ENCODE measurements at regions not wholly inside any gene's neighbourhood (a gene's known extent, or its start where the extent isn't known, plus 50 kb on each side); places are given as distances from the start of the nearest gene placed in this dataset.

- DNase-seq (ENCODE audit: low read depth) (no peak), FAIRE-seq (no peak)
- Histone ChIP-seq H3K36me3 (ENCODE audit: control insufficient read depth, insufficient read depth, low read length) (no peaks in the 10 kb centered on the region), H3K27me3 (ENCODE audit: control insufficient read depth, insufficient read depth, low read length) (peaks cover 2% of the 10 kb centered on the region), H3K4me3 (ENCODE audit: low read depth, low read length) (no peak overlapping the region)
- no peak for TF ChIP-seq CTCF (IDR thresholded peaks at IDR 0.05; ENCODE audit: insufficient read depth, low read length, severe bottlenecking)
Measured at GRCh38 chr16:86700046-86700945, 121.9 kb downstream of the FOXL1 start.

- H3K27me3 ChIP-seq (ENCODE audit: control insufficient read depth, insufficient read depth, low read length) = peaks cover 2% of the 10 kb centered on the region
- DNase-seq (ENCODE audit: low read depth) = no peak
- H3K36me3 ChIP-seq (ENCODE audit: control insufficient read depth, insufficient read depth, low read length) = no peaks in the 10 kb centered on the region
- TF ChIP-seq CTCF (IDR thresholded peaks at IDR 0.05; ENCODE audit: insufficient read depth, low read length, severe bottlenecking) = no peak
- FAIRE-seq = no peak
- H3K4me3 ChIP-seq (ENCODE audit: low read depth, low read length) = no peak overlapping the region
Measured at GRCh38 chr16:86701286-86701975, 123.1 kb downstream of the FOXL1 start.

DNA sequence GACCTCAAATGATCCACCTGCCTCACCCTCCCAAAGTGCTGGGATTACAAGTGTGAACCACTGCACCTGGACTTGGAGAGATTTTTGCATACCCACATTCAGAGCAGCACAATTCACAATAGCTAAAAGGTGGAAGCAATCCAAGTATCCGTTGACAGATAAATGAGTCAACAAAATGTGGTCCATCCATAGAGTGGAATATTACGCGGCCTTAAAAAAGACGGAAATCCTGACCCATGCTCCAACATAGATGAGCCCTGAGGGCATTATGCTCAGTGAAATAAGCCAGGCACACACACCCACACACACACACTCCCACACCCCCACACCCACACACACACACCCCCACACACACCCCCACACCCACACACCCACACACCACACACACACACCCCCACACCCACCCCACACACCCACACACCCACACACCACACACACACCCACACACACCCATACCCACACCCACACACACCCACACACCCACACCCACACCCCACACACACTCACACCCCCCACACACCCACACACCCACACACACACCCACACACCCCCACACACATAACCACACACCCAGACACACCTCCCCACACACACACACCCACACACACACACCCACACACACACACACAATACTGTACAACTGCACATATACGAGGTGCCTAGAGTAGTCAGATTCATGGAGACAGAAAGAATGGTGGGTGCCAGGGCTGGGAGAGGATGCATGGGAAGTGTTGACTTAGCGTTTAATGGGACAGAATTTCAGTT, 124.7 kb downstream of the FOXL1 start:
- no peak for TF ChIP-seq CTCF (IDR thresholded peaks at IDR 0.05; ENCODE audit: insufficient read depth, low read length, severe bottlenecking)
- DNase-seq (ENCODE audit: low read depth) (no peak), FAIRE-seq (no peak)
- H3K4me3 ChIP-seq (ENCODE audit: low read depth, low read length) = no peak overlapping the region
- peaks cover 2% of the 10 kb centered on the region for H3K27me3 ChIP-seq (ENCODE audit: control insufficient read depth, insufficient read depth, low read length)
- H3K36me3 ChIP-seq (ENCODE audit: control insufficient read depth, insufficient read depth, low read length) = no peaks in the 10 kb centered on the region

DNA sequence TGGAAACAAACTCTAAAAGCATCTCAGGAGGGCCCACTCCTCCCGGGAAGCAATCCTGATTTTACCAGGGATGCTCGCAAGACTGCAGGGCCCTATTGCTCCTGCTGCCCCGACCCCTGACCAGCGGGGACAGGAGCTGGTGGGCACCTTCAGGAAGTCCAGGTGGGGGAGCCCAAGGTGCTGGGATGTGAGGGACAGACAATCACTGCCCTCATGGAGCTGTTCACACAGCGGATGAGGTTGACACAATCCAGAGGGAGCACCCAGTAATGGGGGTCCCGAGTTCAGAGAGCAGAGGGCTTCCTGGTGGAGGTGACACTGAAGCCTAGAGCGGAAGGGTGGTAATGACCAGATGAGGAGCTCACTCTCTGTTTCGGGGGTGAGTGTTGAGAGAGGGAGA, 126.2 kb downstream of the FOXL1 start:
- no peak for FAIRE-seq
- Histone ChIP-seq H3K4me3 (ENCODE audit: low read depth, low read length) (no peak overlapping the region), H3K36me3 (ENCODE audit: control insufficient read depth, insufficient read depth, low read length) (no peaks in the 10 kb centered on the region), H3K27me3 (ENCODE audit: control insufficient read depth, insufficient read depth, low read length) (peaks cover 2% of the 10 kb centered on the region)
- DNase-seq (ENCODE audit: low read depth) = no peak
- no peak for TF ChIP-seq CTCF (IDR thresholded peaks at IDR 0.05; ENCODE audit: insufficient read depth, low read length, severe bottlenecking)

GRCh38 chr16:86706726-86707125, 128.4 kb downstream of the FOXL1 start:
- H3K36me3 ChIP-seq (ENCODE audit: control insufficient read depth, insufficient read depth, low read length) = no peaks in the 10 kb centered on the region
- DNase-seq (ENCODE audit: low read depth) (no peak), FAIRE-seq (no peak)
- H3K27me3 ChIP-seq (ENCODE audit: control insufficient read depth, insufficient read depth, low read length) = peaks cover 2% of the 10 kb centered on the region
- no peak overlapping the region for H3K4me3 ChIP-seq (ENCODE audit: low read depth, low read length)
- no peak for TF ChIP-seq CTCF (IDR thresholded peaks at IDR 0.05; ENCODE audit: insufficient read depth, low read length, severe bottlenecking)

All from bronchial epithelial cell (primary cell).